ENCODE measurements at regions not wholly inside any gene's neighbourhood (a gene's known extent, or its start where the extent isn't known, plus 50 kb on each side); places are given as distances from the start of the nearest gene placed in this dataset.
"Not testable (repeated sequence)": the region's sequence is repeated elsewhere in the genome, so short reads cannot be mapped to it uniquely, and the experiment has no call there.

DNA sequence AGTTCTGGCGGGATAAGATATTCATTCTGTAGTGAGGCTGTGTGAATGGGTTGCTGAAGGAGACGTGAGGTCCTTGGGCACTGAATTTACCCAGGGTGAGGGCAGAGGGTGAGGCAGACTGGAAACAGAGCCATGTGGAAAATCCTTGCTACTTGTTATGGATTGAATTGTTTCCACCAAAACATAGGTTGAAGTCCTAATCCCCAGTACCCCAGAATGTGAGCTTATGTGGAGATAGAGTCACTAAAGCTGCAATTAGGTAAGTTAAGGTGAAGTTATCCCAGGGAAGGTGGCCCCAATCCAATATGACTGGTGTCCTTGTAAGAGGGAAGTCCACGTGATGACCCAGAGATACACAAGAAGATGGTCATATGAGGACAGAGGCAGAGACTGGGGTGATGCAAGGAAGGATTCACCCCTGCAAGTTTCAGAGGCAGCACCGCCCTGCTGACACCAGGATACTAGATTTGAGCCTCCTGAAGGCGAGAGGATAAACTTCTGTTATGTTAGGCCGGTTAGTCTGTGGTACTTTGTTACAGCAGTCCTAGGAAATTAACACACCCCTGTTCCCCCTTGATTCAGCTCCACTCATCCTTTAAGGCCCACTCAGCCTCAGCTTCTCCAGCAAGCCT is 289.4 kb upstream of the MEX3C start:
- H4K20me1 ChIP-seq, result no peaks in the 10 kb centered on the region
- H3K4me2 ChIP-seq, result no peak overlapping the region
- H3K4me1 ChIP-seq, result no peaks in the 10 kb centered on the region
- H3K36me3 ChIP-seq, result no peaks in the 10 kb centered on the region
- no peak overlapping the region for H3K9ac ChIP-seq
- H3K9me3 ChIP-seq (replicated peaks in 1 of 11), result no peaks in the 10 kb centered on the region
- H3K27ac ChIP-seq, result no peak overlapping the region
- no peak for TF ChIP-seq Cebpa-rat (IDR thresholded peaks at IDR 0.05)
- H3K27me3 ChIP-seq, result no peaks in the 10 kb centered on the region
- no peak overlapping the region for H3K4me3 ChIP-seq

DNA sequence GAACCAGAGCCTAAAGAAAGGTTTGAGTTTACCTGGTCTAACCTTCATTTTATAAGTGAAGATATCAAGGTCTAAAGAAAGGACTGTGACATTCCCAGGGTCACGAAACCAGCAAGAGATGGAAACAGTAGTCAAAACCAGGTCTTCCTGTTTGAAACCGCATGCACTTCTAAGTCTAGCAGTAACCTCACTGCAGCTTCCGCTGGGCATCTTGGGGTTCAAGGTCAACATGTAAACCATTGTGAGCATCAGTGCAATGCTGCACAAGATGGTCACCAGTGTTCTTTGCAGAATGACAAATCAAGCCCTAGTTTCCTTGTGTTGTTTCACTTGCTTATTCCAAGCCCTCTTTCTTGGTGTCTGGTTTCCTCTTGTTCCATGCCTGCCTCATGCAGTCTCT is 292.9 kb upstream of the MEX3C start:
- no peak overlapping the region for H3K27ac ChIP-seq

DNA sequence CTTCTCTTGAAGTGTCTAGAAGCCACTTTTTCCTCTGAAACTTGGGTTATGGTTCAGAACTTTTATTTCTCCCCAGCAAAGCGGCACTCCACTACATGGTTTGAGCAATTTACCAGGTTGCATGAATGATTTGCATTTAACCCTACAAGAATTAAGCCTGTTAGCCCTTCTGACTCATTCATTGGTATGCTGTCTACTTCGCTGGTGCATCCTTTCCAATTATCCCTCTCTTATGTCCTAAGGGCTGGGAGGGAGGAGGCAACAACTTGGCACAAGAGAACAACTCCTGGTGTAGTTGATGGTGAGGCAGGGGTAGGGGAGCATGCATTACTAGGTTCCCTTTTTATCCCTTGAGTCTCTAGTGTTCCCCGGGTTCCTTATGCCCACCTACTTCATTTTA is 293.4 kb upstream of the MEX3C start:
- no peak for TF ChIP-seq Cebpa-rat (IDR thresholded peaks at IDR 0.05)
- Histone ChIP-seq H3K4me1 (no peaks in the 10 kb centered on the region), H3K4me3 (no peak overlapping the region), H3K9me3 (replicated peaks in 1 of 11) (no peaks in the 10 kb centered on the region), H3K27ac (no peak overlapping the region), H3K27me3 (no peaks in the 10 kb centered on the region), H3K36me3 (no peaks in the 10 kb centered on the region), H4K20me1 (no peaks in the 10 kb centered on the region), H3K4me2 (no peak overlapping the region), H3K9ac (no peak overlapping the region)

More for the DNA sequence above, 292.9 kb upstream of the MEX3C start:
- Histone ChIP-seq H4K20me1 (no peaks in the 10 kb centered on the region), H3K27me3 (no peaks in the 10 kb centered on the region), H3K4me3 (no peak overlapping the region), H3K36me3 (no peaks in the 10 kb centered on the region), H3K9me3 (replicated peaks in 1 of 11) (no peaks in the 10 kb centered on the region), H3K4me1 (no peaks in the 10 kb centered on the region), H3K4me2 (no peak overlapping the region), H3K9ac (no peak overlapping the region)
- TF ChIP-seq Cebpa-rat (IDR thresholded peaks at IDR 0.05), result no peak

DNA sequence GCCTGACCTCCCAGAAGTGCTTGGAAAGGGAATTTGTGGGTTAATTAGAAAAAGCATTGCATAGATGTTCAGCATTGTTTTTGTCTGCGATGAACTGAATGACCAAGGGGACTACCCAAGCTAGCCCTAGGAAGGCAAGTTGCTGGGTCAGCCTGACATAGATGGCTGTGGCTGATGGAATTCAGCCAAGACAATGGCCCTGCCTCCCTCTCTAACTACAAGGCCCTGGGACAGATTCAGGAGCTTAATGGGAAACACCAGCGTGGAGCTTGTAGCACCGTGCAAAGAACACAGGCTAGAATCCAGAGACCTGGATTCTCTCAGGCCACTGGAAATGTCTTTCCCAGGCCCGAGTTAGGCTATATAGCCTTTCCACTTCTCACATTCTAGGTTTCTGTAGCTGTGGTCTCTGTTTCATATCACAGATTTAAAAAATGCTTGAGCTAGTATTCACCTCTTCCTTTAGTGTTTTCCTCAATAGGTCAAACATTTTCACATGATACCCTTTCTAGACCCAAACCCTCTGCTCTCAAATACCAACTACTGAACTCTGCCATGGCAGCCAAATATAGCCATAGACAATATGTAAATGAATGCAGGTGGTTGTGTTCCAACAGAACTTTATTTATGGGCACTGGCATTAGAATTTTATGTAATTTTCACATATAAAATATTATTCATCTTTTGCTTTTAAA is 294.3 kb upstream of the MEX3C start:
- Histone ChIP-seq H4K20me1 (no peaks in the 10 kb centered on the region), H3K9me3 (replicated peaks in 1 of 11) (no peaks in the 10 kb centered on the region), H3K4me1 (no peaks in the 10 kb centered on the region), H3K36me3 (no peaks in the 10 kb centered on the region), H3K27me3 (no peaks in the 10 kb centered on the region), H3K9ac (no peak overlapping the region), H3K27ac (no peak overlapping the region), H3K4me2 (no peak overlapping the region), H3K4me3 (no peak overlapping the region)
- no peak for TF ChIP-seq Cebpa-rat (IDR thresholded peaks at IDR 0.05)

DNA sequence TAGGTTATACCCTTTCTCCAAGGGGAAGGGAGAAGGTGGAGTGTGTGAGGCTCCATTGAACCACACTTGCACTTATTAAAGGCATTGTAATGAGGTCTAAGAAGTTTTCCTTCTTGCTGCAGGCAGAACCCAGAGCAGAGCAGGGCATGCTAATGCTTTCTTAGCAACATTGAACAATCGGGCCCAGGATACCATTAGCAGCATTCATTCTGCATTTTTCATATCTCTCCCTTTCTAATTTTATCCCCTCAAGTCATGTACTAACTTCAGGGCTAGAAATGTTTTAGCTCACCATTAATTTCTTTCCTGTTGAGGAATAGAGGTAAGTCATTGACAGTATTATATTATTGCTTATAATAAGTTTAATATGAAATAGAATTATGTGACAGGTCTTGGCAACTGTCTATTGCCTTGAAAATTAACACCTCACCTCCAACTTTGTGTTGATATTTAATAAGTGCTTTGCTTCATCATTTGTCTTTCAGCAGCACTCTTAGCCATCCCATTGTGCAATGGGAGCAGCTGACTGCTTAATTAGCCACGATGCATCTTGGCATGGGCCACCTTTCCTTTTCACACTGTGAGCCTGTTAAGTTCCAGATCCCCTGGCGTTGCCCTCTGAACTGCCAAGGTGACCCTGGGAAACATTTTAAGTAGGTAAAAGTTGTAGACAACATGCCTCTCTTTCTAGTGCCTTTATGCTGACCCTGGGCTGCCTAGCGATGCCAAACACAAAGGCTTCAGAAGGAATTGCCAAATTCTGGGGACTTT is 300.8 kb upstream of the MEX3C start:
- H3K4me2 ChIP-seq, result no peak overlapping the region
- H3K36me3 ChIP-seq, result no peaks in the 10 kb centered on the region
- H3K27ac ChIP-seq, result no peak overlapping the region
- no peaks in the 10 kb centered on the region for H3K9me3 ChIP-seq (replicated peaks in 1 of 11)
- H3K4me1 ChIP-seq, result no peaks in the 10 kb centered on the region
- H3K27me3 ChIP-seq, result no peaks in the 10 kb centered on the region
- no peak for TF ChIP-seq Cebpa-rat (IDR thresholded peaks at IDR 0.05)
- H3K9ac ChIP-seq, result no peak overlapping the region
- no peak overlapping the region for H3K4me3 ChIP-seq
- H4K20me1 ChIP-seq, result no peaks in the 10 kb centered on the region

DNA sequence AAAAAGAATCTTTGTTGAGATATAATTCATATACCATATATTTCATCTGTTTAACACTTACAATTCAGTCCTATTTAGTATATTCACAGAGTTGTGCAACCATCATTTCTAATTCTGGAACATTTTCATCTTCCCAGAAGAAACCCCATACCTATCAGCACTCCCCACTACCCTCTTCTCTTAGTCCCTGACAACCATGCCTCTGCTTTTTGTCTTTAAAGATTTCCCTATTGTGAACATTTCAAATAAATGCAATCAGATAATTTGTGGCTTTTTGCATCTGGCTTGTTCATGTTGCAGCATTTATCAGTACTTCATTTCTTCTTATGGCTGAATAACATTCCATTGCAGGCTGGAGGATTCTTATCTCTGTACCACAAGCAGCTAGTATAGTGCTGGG is 305.9 kb upstream of the MEX3C start:
- H3K9ac ChIP-seq, result no peak overlapping the region
- no peak overlapping the region for H3K27ac ChIP-seq
- no peaks in the 10 kb centered on the region for H4K20me1 ChIP-seq
- no peak overlapping the region for H3K4me3 ChIP-seq
- no peaks in the 10 kb centered on the region for H3K36me3 ChIP-seq
- peaks cover 12 to 25% (median 16%) of the 10 kb centered on the region in 11 experiments for H3K9me3 ChIP-seq (replicated peaks in 1 of 11)
- no peaks in the 10 kb centered on the region for H3K27me3 ChIP-seq
- no peak for TF ChIP-seq Cebpa-rat (IDR thresholded peaks at IDR 0.05)
- no peaks in the 10 kb centered on the region for H3K4me1 ChIP-seq
- H3K4me2 ChIP-seq, result no peak overlapping the region

DNA sequence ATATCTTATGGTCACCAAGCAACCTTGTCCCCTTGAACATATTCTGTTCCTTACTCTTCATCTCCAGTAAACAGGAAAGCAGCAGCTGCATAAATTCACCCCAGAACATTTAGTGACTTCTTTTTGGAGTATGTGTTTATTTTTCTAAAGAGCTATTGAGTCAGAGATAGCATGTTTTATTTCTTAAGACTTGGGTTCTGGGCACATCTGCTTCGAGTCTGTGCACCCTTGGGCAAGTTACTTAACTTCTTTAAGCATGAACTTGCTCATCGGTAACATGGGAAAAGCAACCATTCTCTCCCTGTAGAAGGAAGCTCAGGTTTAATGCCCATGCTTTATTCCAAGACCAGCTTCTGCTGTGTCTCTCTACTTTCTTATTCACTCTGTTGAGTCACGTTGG is 309.3 kb upstream of the MEX3C start:
- Histone ChIP-seq H3K4me2 (no peak overlapping the region), H3K9ac (no peak overlapping the region), H3K4me1 (no peaks in the 10 kb centered on the region), H3K27me3 (no peaks in the 10 kb centered on the region), H3K9me3 (replicated peaks in 1 of 11) (peaks cover 20 to 36% (median 27%) of the 10 kb centered on the region in 11 experiments), H3K27ac (no peak overlapping the region), H3K36me3 (no peaks in the 10 kb centered on the region), H3K4me3 (no peak overlapping the region), H4K20me1 (no peaks in the 10 kb centered on the region)
- no peak for TF ChIP-seq Cebpa-rat (IDR thresholded peaks at IDR 0.05)

DNA sequence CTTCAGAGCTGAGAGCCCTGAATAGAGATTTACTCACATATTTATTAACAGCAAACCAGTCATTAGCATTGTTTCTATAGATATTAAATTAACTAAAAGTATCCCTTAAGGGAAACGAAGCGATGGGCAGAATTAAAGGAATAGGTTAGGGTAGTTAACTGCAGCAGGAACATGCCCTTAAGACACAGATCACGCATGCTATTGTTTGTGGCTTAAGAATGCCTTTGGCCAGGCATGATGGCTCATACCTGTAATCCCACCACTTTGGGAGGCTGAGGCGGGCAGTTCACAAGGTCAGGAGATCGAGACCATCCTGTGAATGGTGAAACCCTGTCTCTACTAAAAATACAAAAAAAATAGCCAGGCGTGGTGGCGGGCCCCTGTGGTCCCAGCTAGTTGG is 310.9 kb upstream of the MEX3C start:
- not testable (repeated sequence) for H3K36me3 ChIP-seq, H4K20me1 ChIP-seq, H3K9ac ChIP-seq, H3K4me1 ChIP-seq, H3K27ac ChIP-seq, H3K4me3 ChIP-seq, H3K27me3 ChIP-seq, H3K4me2 ChIP-seq
- peaks cover 20 to 36% (median 27%) of the 10 kb centered on the region in 11 experiments for H3K9me3 ChIP-seq (replicated peaks in 1 of 11)

DNA sequence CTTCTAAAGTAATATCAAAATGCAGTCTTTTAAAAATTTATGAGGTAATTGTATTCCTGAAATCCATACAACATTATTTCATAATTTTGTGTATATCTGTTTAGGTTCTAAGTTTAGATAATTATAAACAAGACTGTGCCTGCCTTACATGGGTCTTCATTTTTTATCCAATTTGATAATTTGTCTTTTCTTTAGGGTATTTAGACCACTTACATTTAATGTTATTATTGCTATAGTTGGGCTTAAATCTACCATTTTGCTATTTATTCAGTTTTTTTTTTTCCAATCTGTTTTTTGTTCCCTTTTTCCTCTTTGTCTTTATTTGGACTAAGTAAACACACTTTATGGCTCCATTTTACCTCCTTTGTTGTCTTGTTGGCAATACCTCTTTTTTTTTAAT is 312.5 kb upstream of the MEX3C start:
- no peak overlapping the region for H3K4me2 ChIP-seq
- TF ChIP-seq Cebpa-rat (IDR thresholded peaks at IDR 0.05), result no peak
- H3K4me1 ChIP-seq, result no peaks in the 10 kb centered on the region
- no peaks in the 10 kb centered on the region for H4K20me1 ChIP-seq
- peaks cover 20 to 36% (median 27%) of the 10 kb centered on the region in 11 experiments for H3K9me3 ChIP-seq (replicated peaks in 1 of 11)
- no peak overlapping the region for H3K27ac ChIP-seq
- no peaks in the 10 kb centered on the region for H3K27me3 ChIP-seq
- H3K9ac ChIP-seq, result no peak overlapping the region
- no peaks in the 10 kb centered on the region for H3K36me3 ChIP-seq
- no peak overlapping the region for H3K4me3 ChIP-seq

DNA sequence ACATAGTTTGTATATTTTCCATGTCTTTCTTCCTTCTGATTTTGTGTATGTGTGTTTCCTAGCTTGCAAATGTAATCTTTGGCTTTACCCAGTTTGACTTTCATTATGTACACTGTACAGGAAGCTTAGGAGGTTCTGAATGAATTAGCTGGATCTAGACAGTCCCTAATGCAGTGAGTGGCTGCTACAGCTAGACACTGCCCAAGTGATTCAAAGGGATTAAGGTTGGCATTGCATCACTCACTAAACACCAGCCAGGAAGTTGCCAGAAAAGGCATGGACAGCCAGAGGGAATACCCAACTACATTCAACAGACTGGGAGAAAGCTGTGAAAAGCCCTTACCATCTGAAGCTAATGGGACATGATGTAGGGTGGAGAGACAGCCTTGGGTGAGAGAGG is 316.0 kb upstream of the MEX3C start:
- no peak for TF ChIP-seq Cebpa-rat (IDR thresholded peaks at IDR 0.05)
- H3K4me3 ChIP-seq, result no peak overlapping the region
- H3K27ac ChIP-seq, result no peak overlapping the region
- no peaks in the 10 kb centered on the region for H3K36me3 ChIP-seq
- no peaks in the 10 kb centered on the region for H3K4me1 ChIP-seq
- no peak overlapping the region for H3K9ac ChIP-seq
- H3K4me2 ChIP-seq, result no peak overlapping the region
- no peaks in the 10 kb centered on the region for H3K27me3 ChIP-seq
- H3K9me3 ChIP-seq (replicated peaks in 1 of 11), result peaks cover 5 to 15% (median 9%) of the 10 kb centered on the region in 11 experiments
- H4K20me1 ChIP-seq, result no peaks in the 10 kb centered on the region
